Adrenal gland (tissue), 9 donors: ENCODE measurements at regions not wholly inside any gene's neighbourhood (a gene's known extent, or its start where the extent isn't known, plus 50 kb on each side); places are given as distances from the start of the nearest gene placed in this dataset.
"Not testable (repeated sequence)": the region's sequence is repeated elsewhere in the genome, so short reads cannot be mapped to it uniquely, and the experiment has no call there.

Source experiments
- DNase-seq, 7 donors: peaks; one replicate each; pipeline ENCODE4 v3.0.0-alpha.2; 2019 to 2020
- H3K27ac ChIP-seq, 5 donors: fragments of 200-600 bp; sonication (generic) in 4 of 5; 1 replicate in 3 of 5; 2 replicates in 2 of 5; pipeline versions ENCODE4 v1.5.1 to v1.8.0; 2016 to 2020; ENCODE audit warnings: mild to moderate bottlenecking in 1 of 5
- H3K27me3 ChIP-seq: fragments of 200-600 bp; 2 replicates; pipeline ENCODE4 v1.8.0; 2021
- H3K36me3 ChIP-seq, 2 donors: fragments of 200-600 bp; replicated peaks in 1 of 2; 1 replicate in 1 of 2; 2 replicates in 1 of 2; pipeline versions ENCODE4 v1.5.1 to v1.8.0; 2018 to 2022
- H3K4me1 ChIP-seq, 2 donors: fragments of 200-600 bp; replicated peaks in 1 of 2; 1 replicate in 1 of 2; 2 replicates in 1 of 2; pipeline versions ENCODE4 v1.5.1 to v1.8.0; 2018 to 2021
- H3K4me3 ChIP-seq, 4 donors: fragments of 200-600 bp; sonication (generic) in 3 of 4; one replicate each; pipeline ENCODE4 v1.5.1; 2016 to 2018
- H3K9me3 ChIP-seq, 3 donors: fragments of 200-600 bp; sonication (generic) in 1 of 3; replicated peaks in 1 of 3; 1 replicate in 2 of 3; 2 replicates in 1 of 3; pipeline versions ENCODE4 v1.5.1 to v1.8.0; 2016 to 2021
- CTCF ChIP-seq, 6 experiments: fragments of 450-650 bp in 4 of 6; fragments of 200-600 bp in 2 of 6; sonication (generic) in 1 of 6; IDR thresholded peaks; 1 replicate in 5 of 6; 2 replicates in 1 of 6; pipeline versions ENCODE4 v1.5.1 to v1.8.0; 2016 to 2021; ENCODE audit warnings: antibody characterized with exemption in 6 of 6, mild to moderate bottlenecking in 2 of 6, moderate library complexity in 1 of 6
- POLR2A ChIP-seq, 2 donors: fragments of 450-650 bp; IDR thresholded peaks; one replicate each; pipeline ENCODE4 v1.6.1; 2017; ENCODE audit warnings: antibody characterized with exemption in 2 of 2, mild to moderate bottlenecking in 2 of 2, moderate library complexity in 1 of 2
- WGBS, 4 donors: extraction: QIAGEN DNeasy Blood & Tissue Kit in 2 of 4; methylation state at CpG; one replicate each; pipeline versions ENCODE4 v1.1.5 to v1.1.7; 2013 to 2017; 5-methylcytosine and 5-hydroxymethylcytosine counted together
- intact Hi-C, 2 donors: fragments of 100-400 bp; cut with DNase I; formaldehyde crosslinking; loops; one replicate each; pipeline versions ENCODE4 v1.14.1 to v1.15.0; 2022 to 2023
- small RNA-seq, 2 donors: library from RNA; depleted of rRNA; stranded (forward); fragments of <200 nt; gene quantifications; one replicate each; pipeline ENCODE3, GENCODE V24; 2016
- donor health status: healthy with polysubstance abuse.
- donor health status: Bipolar disorder and iron deficiency.
- donor health status: DM: yes; HTN: yes; CAD: no.
- donor health status: DM: no; HTN: no; CAD: no.
- donor health status: DM: no; HTN: no; CAD: no.

- Histone ChIP-seq H3K27ac (no peak overlapping the region), H3K4me1 (no peaks in the 10 kb centered on the region), H3K4me3 (no peak overlapping the region), H3K9me3 (no peaks in the 10 kb centered on the region), H3K27me3 (no peaks in the 10 kb centered on the region), H3K36me3 (no peaks in the 10 kb centered on the region)
- WGBS, 4 donors = 87 to 93% (median 90%) methylated on average over 7 of the region's 7 CpGs
- DNase-seq = no peak
- intact Hi-C loops = no loop called here
- TF ChIP-seq POLR2A (IDR thresholded peaks at IDR 0.05) (no peak), CTCF (IDR thresholded peaks at IDR 0.05) (no peak)
These were observed 73.4 kb upstream of the PKN2 start for GRCh38 chr1:88610687-88611086.

GRCh38 chr1:88612292-88612691, 71.8 kb upstream of the PKN2 start:
- H3K4me3 ChIP-seq = no peak overlapping the region
- H3K27ac ChIP-seq = no peak overlapping the region
- H3K27me3 ChIP-seq = no peaks in the 10 kb centered on the region
- WGBS, 4 donors = 73 to 88% (median 73%) methylated on average over 2 of the region's 2 CpGs
- no peak for DNase-seq
- intact Hi-C loops = no loop called here
- H3K4me1 ChIP-seq = no peaks in the 10 kb centered on the region
- H3K9me3 ChIP-seq = peaks cover 0 to 7% (median 0%) of the 10 kb centered on the region in 3 donors
- no peaks in the 10 kb centered on the region for H3K36me3 ChIP-seq
- no peak for TF ChIP-seq CTCF (IDR thresholded peaks at IDR 0.05)
- no peak for TF ChIP-seq POLR2A (IDR thresholded peaks at IDR 0.05)

GRCh38 chr1:88612773-88613172, 71.3 kb upstream of the PKN2 start:
- Histone ChIP-seq H3K9me3 (peaks cover 0 to 7% (median 0%) of the 10 kb centered on the region in 3 donors), H3K27ac (no peak overlapping the region), H3K27me3 (no peaks in the 10 kb centered on the region), H3K4me1 (no peaks in the 10 kb centered on the region), H3K4me3 (no peak overlapping the region), H3K36me3 (no peaks in the 10 kb centered on the region)
- intact Hi-C loops = no loop called here
- DNase-seq = no peak
- 81 to 89% (median 86%) methylated on average over 6 of the region's 6 CpGs for WGBS, 4 donors
- TF ChIP-seq POLR2A (IDR thresholded peaks at IDR 0.05) (no peak), CTCF (IDR thresholded peaks at IDR 0.05) (no peak)

GRCh38 chr1:88618331-88618730, 65.7 kb upstream of the PKN2 start:
- Histone ChIP-seq H3K36me3 (no peaks in the 10 kb centered on the region), H3K4me3 (no peak overlapping the region), H3K27ac (no peak overlapping the region), H3K9me3 (peaks cover 0 to 7% (median 0%) of the 10 kb centered on the region in 3 donors), H3K4me1 (no peaks in the 10 kb centered on the region), H3K27me3 (no peaks in the 10 kb centered on the region)
- TF ChIP-seq CTCF (IDR thresholded peaks at IDR 0.05) (no peak), POLR2A (IDR thresholded peaks at IDR 0.05) (no peak)
- no peak for DNase-seq
- 84 to 92% (median 89%) methylated on average over 2 of the region's 2 CpGs for WGBS, 4 donors
- intact Hi-C loops = no loop called here

- H3K27me3 ChIP-seq, H3K9me3 ChIP-seq, H3K36me3 ChIP-seq, intact Hi-C loops, DNase-seq, H3K27ac ChIP-seq, H3K4me3 ChIP-seq, H3K4me1 ChIP-seq: not testable (repeated sequence)
- WGBS, 4 donors = 40 to 59% (median 52%) methylated on average over 1 of the region's 1 CpG
These were observed 61.0 kb upstream of the PKN2 start for GRCh38 chr1:88623101-88623500.

Small RNAs in the stretch of these regions (small RNA-seq; reads per million reads assigned to genes)
- 0 reads per million in 2 donors for gene AL049861.1
- gene RF02271 = 0 reads per million in 2 donors
- 0 reads per million in 2 donors for gene RN7SL583P
- 0 reads per million in 2 donors for gene RNA5SP52
